A549 (cell line): ENCODE measurements at regions not wholly inside any gene's neighbourhood (a gene's known extent, or its start where the extent isn't known, plus 50 kb on each side); places are given as distances from the start of the nearest gene placed in this dataset.

ENCODE experiments used
- BHLHE40 ChIP-seq: IDR thresholded peaks from 2 replicates; pipeline ENCODE4 v1.6.1; 2012; ENCODE audit warnings: low read depth, low read length, inconsistent platforms
- CHD2 ChIP-seq: fragments of 150-350 bp; IDR thresholded peaks from 2 replicates; pipeline ENCODE4 v1.6.1; 2014; ENCODE audit warnings: low read length; ENCODE audit not compliant: partially characterized antibody
- CTCF ChIP-seq: fragments of >200 bp; sonication (Bioruptor Twin); formaldehyde crosslinking; IDR thresholded peaks from 3 replicates; pipeline ENCODE4 v1.5.1; 2016
- HOXA7 ChIP-seq: fragments of 250-450 bp; sonication (Bioruptor Pico); IDR thresholded peaks from 2 replicates; pipeline ENCODE4 v1.5.0; 2020; ENCODE audit warnings: mild to moderate bottlenecking, moderate library complexity
- POLR2AphosphoS2 ChIP-seq: conservative IDR thresholded peaks from 2 replicates; pipeline ENCODE4 v1.6.1; 2012; ENCODE audit warnings: low read length, improper control_type of control experiment, inconsistent platforms
- RCOR1 ChIP-seq: fragments of 150-350 bp; IDR thresholded peaks from 2 replicates; pipeline ENCODE4 v1.6.1; 2014; ENCODE audit warnings: antibody characterized with exemption, low read length, low read depth
- RFX5 ChIP-seq: fragments of 450-650 bp; IDR thresholded peaks from 2 replicates; pipeline ENCODE4 v1.7.1; 2014; ENCODE audit warnings: antibody characterized with exemption, mild to moderate bottlenecking, moderate library complexity
- TF ChIP-seq, protein P1 (sequence below): IDR thresholded peaks from 2 replicates; pipeline ENCODE4 v1.6.1; 2012; ENCODE audit warnings: low read depth, borderline replicate concordance

DNA sequence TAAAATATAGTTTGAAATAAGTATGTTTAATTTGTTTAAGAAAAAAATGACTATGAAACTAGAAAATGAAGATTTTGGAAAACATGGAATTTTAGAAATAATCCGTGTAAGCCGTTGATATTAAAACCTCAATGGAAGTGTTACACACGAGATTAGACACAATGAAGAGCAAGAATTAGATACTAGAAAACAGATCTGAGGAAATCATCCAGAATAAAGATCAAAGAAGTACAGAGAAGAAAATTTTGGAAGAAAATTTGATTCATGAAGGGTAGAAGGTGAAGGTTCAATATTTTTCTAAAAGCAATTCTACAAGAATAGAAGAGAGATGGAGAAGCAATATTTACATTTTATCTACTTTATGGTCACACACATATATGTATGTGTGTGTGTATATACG is 52.5 kb upstream of the SATB1 start:
- TF ChIP-seq BHLHE40 = no peak
- TF ChIP-seq CTCF = no peak
- TF ChIP-seq, protein P1, sequence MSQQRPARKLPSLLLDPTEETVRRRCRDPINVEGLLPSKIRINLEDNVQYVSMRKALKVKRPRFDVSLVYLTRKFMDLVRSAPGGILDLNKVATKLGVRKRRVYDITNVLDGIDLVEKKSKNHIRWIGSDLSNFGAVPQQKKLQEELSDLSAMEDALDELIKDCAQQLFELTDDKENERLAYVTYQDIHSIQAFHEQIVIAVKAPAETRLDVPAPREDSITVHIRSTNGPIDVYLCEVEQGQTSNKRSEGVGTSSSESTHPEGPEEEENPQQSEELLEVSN = no peak
- no peak for TF ChIP-seq CHD2
- no peak for TF ChIP-seq HOXA7
- no peak for TF ChIP-seq RCOR1
- TF ChIP-seq RFX5 = no peak
- TF ChIP-seq POLR2AphosphoS2 = no peak
